ENCODE measurements at regions not wholly inside any gene's neighbourhood (a gene's known extent, or its start where the extent isn't known, plus 50 kb on each side); places are given as distances from the start of the nearest gene placed in this dataset.

DNA sequence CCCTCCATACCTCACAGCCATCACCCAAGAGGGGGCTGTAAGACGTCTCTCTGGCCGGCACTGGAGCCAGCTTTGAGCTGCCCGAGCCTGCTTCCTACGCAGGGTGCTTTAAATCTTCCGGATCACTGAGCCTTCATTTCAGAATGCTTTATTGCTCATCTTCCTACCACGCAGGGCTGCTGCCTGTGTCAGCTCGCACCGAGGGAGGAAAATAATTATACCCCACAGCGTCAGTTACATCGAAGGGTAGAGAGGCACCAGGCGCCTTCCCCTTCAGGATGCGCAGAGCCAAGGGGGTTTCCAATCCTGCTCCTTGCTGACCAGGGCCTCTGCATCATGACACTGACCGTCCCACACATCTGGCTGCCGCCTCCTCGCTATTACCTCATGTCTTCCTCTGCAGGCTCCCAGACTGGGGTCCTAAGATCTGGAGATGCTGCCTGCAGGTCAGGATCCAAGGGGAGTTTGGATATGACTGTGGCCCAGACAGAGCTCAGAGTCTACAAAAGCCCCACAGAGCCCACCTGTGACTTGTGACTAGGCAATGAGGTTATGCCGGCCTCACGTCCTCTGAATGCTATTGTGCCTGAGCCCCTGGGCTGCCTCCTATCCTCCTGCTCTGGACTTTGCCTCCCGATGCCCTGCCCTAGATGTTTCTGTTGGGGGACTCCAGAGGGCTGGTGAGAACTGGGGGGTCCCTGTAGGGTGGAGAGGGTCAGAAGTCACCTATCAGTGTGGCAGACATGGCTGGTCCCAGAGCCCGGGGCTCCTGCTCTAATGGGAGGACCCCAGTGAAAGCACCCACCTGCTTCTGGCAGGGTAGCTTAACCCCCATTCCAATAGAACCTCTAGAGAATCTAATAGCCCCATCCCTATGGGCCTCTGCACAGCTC is 220.3 kb upstream of the RTL1 start:
- no peak for DNase-seq

DNA sequence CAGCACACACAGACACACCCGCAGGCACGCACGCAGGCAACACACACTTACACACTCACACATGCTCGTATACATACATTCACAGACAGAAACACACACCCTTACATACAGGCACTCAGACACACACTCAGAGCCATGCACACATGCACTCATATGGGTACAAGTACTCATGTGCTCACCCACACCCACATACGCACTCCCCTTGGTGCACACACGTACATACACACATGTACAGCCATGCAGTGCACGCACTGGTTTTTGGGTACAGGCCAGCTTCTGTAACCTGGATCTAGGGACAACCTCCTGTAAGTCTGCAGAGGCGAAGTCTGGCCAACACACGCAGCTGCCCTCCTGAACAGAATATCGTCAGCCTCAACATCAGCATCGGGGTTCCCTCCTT is 221.3 kb upstream of the RTL1 start:
- DNase-seq, result no peak

DNA sequence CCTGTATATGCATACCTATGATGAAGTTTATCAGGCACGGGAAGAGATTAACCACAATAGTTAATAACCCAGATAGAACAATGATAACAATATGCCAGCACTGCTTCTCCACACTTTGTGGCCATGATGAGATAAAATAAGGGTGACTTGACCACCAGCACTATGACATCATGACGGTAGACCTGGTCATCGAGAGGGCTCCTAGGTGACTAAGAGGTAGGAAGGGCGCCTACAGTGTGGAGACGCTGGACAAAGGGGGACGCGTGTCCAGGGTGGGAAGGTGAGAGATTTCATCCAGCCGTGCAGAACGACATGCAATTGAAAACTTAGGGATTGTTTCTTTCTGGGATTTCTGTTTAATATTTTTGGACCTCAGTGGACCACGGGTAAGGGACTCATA is 221.8 kb upstream of the RTL1 start:
- DNase-seq, result no peak

GRCh38 chr14:101125719-101126651 is 222.5 kb upstream of the RTL1 start:
- no peak for DNase-seq

DNA sequence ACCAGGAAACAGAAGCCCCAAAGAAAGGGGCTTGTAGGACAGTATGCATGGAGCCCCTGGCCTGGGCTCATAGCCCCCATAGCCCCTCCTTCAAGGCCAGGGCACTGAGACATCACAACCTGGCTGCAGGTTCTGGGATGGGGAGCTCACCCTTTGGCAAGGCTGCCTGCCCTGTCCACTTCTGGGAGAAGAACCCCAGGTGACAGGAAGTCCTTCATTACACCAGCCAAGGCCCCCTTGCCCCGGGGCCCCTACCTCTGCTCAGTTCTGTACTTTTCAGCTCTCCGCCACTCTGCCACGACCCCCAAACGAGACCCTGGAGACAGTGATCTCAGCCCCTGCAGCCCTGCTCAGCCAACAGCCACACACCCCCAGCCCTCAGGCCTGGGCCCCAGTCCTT is 223.2 kb upstream of the RTL1 start:
- no peak for DNase-seq

DNA sequence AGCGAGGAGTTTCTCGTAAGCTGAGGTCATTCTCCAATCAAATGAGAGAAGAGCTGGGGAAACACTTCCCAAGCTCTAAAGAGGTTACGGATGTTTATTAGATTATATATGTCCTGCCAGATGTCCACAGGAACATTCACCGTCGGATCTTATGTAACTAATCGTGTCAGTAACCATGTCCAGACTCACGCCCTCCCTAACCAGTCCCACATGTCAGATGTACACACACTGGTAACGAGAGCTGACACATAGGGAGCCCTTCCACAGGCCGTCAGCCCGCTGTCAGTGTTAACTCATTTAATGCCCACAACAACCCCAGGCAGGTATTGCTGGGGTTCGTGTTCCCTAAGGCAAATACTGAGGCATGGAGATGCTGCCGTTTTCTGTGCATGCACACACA is 223.7 kb upstream of the RTL1 start:
- no peak for DNase-seq

- DNase-seq, result no peak
Observed at GRCh38 chr14:101128478-101129321, 225.2 kb upstream of the RTL1 start.

- no peak for DNase-seq
Observed at GRCh38 chr14:101129521-101130167, 226.1 kb upstream of the RTL1 start.

GRCh38 chr14:101130861-101131260 is 227.3 kb upstream of the RTL1 start:
- DNase-seq, result no peak

DNA sequence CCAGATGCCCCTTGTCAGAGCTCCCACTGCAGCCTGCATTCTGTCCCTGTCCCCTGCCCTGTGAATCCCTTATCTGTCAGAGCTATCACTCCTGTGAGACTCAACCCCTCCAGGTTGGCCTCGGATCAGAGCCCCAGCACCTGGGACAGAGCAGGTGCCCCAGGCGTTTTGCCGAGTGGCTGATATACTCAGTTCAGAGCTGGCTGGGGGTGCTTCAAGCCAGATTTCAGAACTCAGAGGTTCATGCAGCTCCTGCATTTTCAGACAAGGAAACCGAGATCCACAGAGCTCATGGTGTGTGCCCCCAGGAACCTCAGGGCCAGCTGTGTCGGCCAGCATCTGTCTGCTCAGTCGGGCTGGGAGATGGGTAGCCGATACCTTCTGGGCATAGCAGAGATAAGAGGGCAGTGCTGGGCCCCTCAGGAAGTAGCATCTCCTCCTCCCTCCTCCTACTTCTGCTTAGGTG is 228.0 kb upstream of the RTL1 start:
- no peak for DNase-seq

DNA sequence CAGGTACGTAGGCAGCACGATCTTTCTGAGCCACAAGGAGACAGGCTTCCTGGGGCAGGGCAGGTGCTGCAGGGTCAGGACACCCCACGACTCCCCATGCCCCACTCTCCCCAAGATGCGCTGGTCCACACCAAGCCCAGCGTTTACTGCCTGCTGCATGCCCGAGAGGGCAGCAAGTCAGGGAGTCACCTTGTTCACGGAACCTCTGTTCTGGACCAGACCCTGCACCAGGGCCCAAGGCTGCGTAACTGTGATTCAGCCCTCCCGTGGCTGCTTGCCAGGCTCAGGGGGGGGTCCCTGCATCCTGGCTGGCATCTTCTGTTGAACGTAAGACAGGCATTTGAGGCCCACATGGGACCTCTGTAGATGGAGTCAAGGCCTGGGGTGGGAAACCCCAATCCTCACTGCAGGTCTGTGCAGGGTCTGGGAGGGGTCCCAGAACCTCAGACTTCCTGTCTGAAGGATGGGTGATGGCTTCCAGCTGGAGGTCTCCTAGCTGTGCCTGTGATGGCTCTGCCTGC is 228.6 kb upstream of the RTL1 start:
- no peak for DNase-seq

GRCh38 chr14:101132588-101132987 is 229.1 kb upstream of the RTL1 start:
- no peak for DNase-seq

- DNase-seq, result no peak
Observed at GRCh38 chr14:101133068-101133467, 229.5 kb upstream of the RTL1 start.

GRCh38 chr14:101134161-101134631 is 230.7 kb upstream of the RTL1 start:
- no peak for DNase-seq

DNA sequence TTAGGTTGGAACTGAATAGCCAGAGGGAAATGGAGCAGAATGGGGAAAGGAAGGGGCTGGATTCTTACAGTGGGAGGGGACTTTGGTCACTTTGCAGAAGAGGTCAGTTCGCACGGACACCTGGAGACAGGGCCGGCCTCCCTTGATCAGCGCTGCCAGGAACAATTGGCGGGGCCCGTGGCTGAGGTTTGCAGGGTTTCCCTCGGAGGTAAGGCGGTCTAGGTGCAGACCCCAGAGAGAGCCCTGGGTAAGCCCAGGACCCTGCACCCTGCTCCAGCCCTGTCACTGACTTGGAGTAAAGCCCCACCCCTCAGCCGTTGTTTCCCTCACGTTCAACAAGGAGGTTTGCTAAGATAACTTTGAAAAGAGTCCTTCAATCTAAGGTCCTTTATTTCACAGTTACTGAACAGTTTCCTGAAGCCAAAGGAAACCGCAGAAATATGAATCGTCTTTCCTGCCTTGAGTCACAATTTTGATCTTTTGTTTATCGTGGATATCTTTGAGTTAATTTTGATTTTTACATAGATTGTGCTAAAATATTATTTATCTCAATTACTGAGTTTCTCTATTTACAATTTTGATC is 231.4 kb upstream of the RTL1 start:
- DNase-seq, result no peak

GRCh38 chr14:101135796-101136742 is 232.5 kb upstream of the RTL1 start:
- no peak for DNase-seq

DNA sequence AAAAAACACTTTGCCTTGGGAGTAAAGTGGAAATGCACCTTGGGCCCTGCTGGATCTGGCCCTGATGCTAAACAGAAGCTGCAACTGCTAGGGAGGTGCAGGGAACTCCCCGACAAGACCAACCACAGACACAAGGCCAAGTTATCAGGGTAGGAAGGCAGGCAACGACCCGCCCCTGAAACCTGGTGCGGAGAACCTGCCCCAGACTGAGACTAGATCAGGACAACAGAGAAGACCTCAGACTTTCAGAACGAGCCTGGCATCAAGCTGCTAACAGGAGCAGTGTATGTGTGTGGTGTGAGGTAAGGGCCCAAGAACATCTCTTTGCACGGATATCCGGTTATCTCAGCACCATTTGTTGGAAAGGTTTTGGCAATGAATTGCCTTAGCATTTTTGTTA is 233.7 kb upstream of the RTL1 start:
- no peak for DNase-seq

- DNase-seq, result no peak
Observed at GRCh38 chr14:101147848-101148247, 244.3 kb upstream of the RTL1 start.

DNA sequence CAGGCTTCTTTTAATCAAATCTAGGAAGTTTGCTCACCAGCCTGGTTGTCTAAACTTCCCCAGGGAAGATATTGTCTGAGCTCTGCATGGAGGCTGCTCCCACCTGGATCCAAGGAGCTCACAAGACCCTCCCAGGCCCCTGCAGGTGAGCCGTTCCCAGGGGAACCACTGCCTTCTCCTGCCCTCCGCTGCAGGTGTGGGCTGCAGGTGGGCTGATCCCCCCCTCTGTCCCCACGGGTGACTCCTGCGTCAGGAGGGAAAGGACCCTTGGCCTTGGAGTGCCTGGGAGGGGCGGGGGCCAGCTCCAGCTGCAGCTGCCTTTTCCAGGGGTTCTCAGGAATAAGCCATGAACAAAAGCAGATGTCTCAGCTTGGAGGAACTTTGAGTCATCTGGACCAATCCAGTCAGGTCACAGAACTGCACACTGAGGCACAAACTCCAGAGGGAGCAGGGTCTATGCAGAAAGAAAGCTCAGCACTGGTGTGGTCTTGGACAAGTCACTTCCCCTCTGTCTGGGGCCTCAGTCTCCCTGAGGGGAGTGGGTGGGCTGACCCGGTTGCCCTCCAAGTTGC is 246.6 kb upstream of the RTL1 start:
- DNase-seq, result no peak
